OCI-LY3 (cell line): ENCODE measurements at regions not wholly inside any gene's neighbourhood (a gene's known extent, or its start where the extent isn't known, plus 50 kb on each side); places are given as distances from the start of the nearest gene placed in this dataset.

Experiments
- H2AFZ ChIP-seq: fragments of 200-600, 300-600 bp; shearing (Covaris generic); 2 replicates; pipeline ENCODE4 v1.6.0; 2014; ENCODE audit warnings: antibody characterized with exemption, low read depth, low read length
- H3K27ac ChIP-seq: fragments of 200-600, 300-600 bp; sonication (generic); 2 replicates; pipeline ENCODE4 v1.5.1; 2014; ENCODE audit warnings: mild to moderate bottlenecking, low read length, moderate library complexity, mixed read lengths
- H3K27me3 ChIP-seq: fragments of 200-600, 300-600 bp; sonication (generic); 2 replicates; pipeline ENCODE4 v1.6.1; 2014; ENCODE audit warnings: low read depth, low read length, mixed read lengths
- H3K36me3 ChIP-seq: fragments of 200-600, 300-600 bp; sonication (generic); replicated peaks from 2 replicates; pipeline ENCODE3; 2014; ENCODE audit warnings: low read depth, low read length, mixed read lengths
- H3K4me1 ChIP-seq: fragments of 300-600, 200-600 bp; sonication (generic); 2 replicates; pipeline ENCODE4 v1.6.1; 2014; ENCODE audit warnings: low read length, mixed read lengths
- H3K4me2 ChIP-seq: fragments of 200-600, 300-600 bp; sonication (generic); 2 replicates; pipeline ENCODE4 v1.6.1; 2014; ENCODE audit warnings: low read length, mixed read lengths
- H3K4me3 ChIP-seq: fragments of 300-600, 200-600 bp; sonication (generic); 2 replicates; pipeline ENCODE4 v1.5.1; 2014; ENCODE audit warnings: antibody characterized with exemption, mild to moderate bottlenecking, low read length, moderate library complexity
- H3K79me2 ChIP-seq: fragments of 300-600, 200-600 bp; shearing (Covaris generic); 2 replicates; pipeline ENCODE4 v1.6.1; 2014; ENCODE audit warnings: mild to moderate bottlenecking, low read length, mixed read lengths
- H3K9ac ChIP-seq: fragments of 300-600, 200-600 bp; shearing (Covaris generic); 2 replicates; pipeline ENCODE4 v1.6.0; 2014; ENCODE audit warnings: mild to moderate bottlenecking, low read length, moderate library complexity
- H3K9me3 ChIP-seq: fragments of 200-600, 300-600 bp; shearing (Covaris generic); 2 replicates; pipeline ENCODE4 v1.6.1; 2014; ENCODE audit warnings: low read length, mixed read lengths; ENCODE audit not compliant: insufficient read depth
- H4K20me1 ChIP-seq: fragments of 200-600, 300-600 bp; sonication (generic); 2 replicates; pipeline ENCODE4 v1.6.1; 2016; ENCODE audit warnings: low read length, mixed read lengths; ENCODE audit not compliant: insufficient read depth
- EZH2phosphoT487 ChIP-seq: fragments of 200-600 bp; shearing (Covaris generic); IDR thresholded peaks from 2 replicates; pipeline ENCODE4 v1.6.1; 2018; ENCODE audit warnings: antibody characterized with exemption, mixed run types, low read depth
- TF ChIP-seq, protein P1 (sequence below): fragments of 200-600, 300-600 bp; sonication (generic); IDR thresholded peaks from 2 replicates; pipeline ENCODE4 v1.5.1; 2014; ENCODE audit warnings: antibody characterized with exemption, low read length, low read depth

DNA sequence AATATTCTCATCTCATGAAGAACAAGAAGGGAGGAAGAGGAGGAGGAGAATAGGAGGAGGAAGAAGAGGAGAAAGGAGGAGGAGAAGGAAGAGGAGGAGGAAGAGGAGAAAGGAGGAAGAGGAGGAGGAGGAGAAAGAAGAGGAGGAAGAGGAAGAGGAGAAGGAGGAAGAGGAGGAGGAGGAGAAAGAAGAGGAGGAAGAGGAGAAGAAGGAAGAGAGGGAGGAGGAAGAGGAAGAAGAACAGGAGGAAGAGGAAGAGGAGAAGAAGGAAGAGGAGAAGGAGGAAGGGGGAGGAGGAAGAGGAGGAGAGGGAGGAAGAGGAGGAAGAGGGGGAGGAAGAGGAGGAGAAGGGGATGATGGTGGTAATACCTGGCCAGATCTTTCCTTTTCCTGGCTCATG, 70.0 kb upstream of the PTPRM start:
- Histone ChIP-seq H3K9ac (no peak overlapping the region), H3K4me2 (no peak overlapping the region), H4K20me1 (no peaks in the 10 kb centered on the region), H3K4me1 (no peaks in the 10 kb centered on the region), H3K4me3 (no peak overlapping the region), H3K9me3 (no peaks in the 10 kb centered on the region), H3K27me3 (no peaks in the 10 kb centered on the region), H2AFZ (no peak overlapping the region), H3K79me2 (no peaks in the 10 kb centered on the region), H3K36me3 (no peaks in the 10 kb centered on the region), H3K27ac (no peak overlapping the region)
- no peak for TF ChIP-seq EZH2phosphoT487
- TF ChIP-seq, protein P1, sequence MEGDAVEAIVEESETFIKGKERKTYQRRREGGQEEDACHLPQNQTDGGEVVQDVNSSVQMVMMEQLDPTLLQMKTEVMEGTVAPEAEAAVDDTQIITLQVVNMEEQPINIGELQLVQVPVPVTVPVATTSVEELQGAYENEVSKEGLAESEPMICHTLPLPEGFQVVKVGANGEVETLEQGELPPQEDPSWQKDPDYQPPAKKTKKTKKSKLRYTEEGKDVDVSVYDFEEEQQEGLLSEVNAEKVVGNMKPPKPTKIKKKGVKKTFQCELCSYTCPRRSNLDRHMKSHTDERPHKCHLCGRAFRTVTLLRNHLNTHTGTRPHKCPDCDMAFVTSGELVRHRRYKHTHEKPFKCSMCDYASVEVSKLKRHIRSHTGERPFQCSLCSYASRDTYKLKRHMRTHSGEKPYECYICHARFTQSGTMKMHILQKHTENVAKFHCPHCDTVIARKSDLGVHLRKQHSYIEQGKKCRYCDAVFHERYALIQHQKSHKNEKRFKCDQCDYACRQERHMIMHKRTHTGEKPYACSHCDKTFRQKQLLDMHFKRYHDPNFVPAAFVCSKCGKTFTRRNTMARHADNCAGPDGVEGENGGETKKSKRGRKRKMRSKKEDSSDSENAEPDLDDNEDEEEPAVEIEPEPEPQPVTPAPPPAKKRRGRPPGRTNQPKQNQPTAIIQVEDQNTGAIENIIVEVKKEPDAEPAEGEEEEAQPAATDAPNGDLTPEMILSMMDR: no peak

DNA sequence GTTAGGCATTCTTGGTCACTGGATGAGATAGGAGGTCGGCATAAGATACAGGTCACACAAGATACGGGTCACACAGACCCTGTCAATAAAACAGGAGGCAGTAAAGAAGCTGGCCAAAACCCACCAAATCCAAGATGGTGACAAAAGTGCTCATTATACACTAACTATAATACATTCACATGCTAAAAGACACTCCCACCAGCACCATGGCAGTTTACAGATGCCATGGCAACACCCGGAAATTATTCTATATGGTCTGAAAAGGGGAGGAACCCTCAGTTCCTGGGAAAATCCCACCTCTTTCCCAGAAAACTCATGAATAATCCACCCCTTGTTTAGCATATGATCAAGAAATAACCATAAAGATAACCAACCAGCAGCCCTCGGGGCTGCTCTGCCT, 56.0 kb upstream of the PTPRM start:
- TF ChIP-seq EZH2phosphoT487: no peak
- TF ChIP-seq, protein P1: no peak

DNA sequence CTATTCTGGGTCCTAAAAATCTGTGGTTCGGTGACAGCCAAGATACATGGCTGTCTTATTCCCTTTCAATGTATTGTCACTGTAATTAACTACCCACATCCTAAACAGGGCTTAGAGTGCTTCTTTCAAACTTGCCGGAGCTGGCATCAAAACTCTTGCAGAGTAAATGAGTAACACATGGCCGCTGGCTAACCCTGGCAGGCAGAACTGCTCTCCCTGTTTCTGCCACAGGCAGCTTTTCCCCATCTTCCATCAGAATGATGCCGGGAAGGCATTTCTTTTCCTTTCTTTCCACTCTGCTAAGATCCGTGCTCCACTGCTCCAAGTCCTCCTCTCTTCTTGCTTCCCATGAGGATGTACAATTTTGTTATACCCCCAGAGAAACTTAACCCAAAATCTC, 54.8 kb upstream of the PTPRM start:
- no peak overlapping the region for H3K27ac ChIP-seq
- H4K20me1 ChIP-seq: no peaks in the 10 kb centered on the region
- no peak for TF ChIP-seq EZH2phosphoT487
- TF ChIP-seq, protein P1: no peak
- H3K79me2 ChIP-seq: no peaks in the 10 kb centered on the region
- H3K4me1 ChIP-seq: no peaks in the 10 kb centered on the region
- H3K4me3 ChIP-seq: no peak overlapping the region
- no peak overlapping the region for H2AFZ ChIP-seq
- no peaks in the 10 kb centered on the region for H3K9me3 ChIP-seq
- H3K36me3 ChIP-seq: no peaks in the 10 kb centered on the region
- H3K9ac ChIP-seq: no peak overlapping the region
- H3K27me3 ChIP-seq: no peaks in the 10 kb centered on the region
- no peak overlapping the region for H3K4me2 ChIP-seq

More for the DNA sequence above, 56.0 kb upstream of the PTPRM start:
- Histone ChIP-seq H3K4me2 (no peak overlapping the region), H3K9ac (no peak overlapping the region), H3K4me3 (no peak overlapping the region), H3K79me2 (no peaks in the 10 kb centered on the region), H4K20me1 (no peaks in the 10 kb centered on the region), H3K4me1 (no peaks in the 10 kb centered on the region), H3K27ac (no peak overlapping the region), H2AFZ (no peak overlapping the region), H3K9me3 (no peaks in the 10 kb centered on the region), H3K36me3 (no peaks in the 10 kb centered on the region), H3K27me3 (no peaks in the 10 kb centered on the region)

DNA sequence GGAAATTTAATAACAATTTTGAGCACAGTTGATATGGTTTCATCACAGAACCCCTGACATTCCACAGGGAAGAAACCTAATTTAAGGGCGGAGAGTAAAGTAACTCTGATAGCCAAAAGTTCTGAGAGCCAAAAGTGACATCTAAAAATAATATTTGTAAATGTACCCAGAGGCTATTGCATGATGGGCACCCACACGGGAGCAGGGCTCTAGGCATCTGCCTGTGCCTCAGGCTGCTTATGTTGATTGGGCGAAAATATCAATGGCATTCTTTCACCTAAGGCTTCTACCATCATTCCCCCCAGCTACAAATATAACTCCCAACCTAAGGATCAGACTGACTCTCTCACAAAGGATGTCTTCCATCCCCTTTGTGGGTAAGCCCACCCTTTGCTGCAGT, 54.1 kb upstream of the PTPRM start:
- Histone ChIP-seq H3K27me3 (no peaks in the 10 kb centered on the region), H3K9me3 (no peaks in the 10 kb centered on the region), H4K20me1 (no peaks in the 10 kb centered on the region), H3K4me1 (no peaks in the 10 kb centered on the region), H3K27ac (no peak overlapping the region), H3K79me2 (no peaks in the 10 kb centered on the region), H3K36me3 (no peaks in the 10 kb centered on the region), H3K9ac (no peak overlapping the region), H2AFZ (no peak overlapping the region), H3K4me2 (no peak overlapping the region), H3K4me3 (no peak overlapping the region)
- TF ChIP-seq, protein P1: no peak
- TF ChIP-seq EZH2phosphoT487: no peak
